Activated CD4-positive, CD25-positive, alpha-beta regulatory T cell treated with anti-CD3 and anti-CD28 coated beads, Interleukin-2, amount 50 U/mL, for 16 hours (primary cell): ENCODE measurements at regions not wholly inside any gene's neighbourhood (a gene's known extent, or its start where the extent isn't known, plus 50 kb on each side); places are given as distances from the start of the nearest gene placed in this dataset.

ENCODE experiments used
- DNase-seq: peaks from one replicate; pipeline ENCODE4 v3.0.0-alpha.2; 2020; ENCODE audit warnings: low read depth, low spot score

DNA sequence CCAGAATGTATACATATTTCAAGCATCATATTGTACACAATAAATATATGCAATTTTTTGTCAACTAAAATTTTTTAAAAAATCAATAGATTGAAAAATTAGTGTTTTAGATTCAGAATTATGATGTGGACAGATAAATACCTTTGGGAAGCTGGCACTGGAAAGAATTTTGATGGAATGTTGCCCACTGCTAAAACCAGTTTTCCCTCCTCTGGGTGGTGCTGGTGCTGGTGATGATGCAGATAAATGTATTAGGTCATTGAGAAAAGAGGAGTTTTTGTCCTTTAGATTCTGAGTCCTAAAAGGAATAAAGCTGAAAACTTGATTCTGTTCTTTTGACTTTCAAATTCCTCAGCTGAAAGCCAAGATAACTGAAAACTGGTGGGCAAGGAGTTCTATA lies 56.0 kb upstream of the SUCLG2 start:
- no peak for DNase-seq

DNA sequence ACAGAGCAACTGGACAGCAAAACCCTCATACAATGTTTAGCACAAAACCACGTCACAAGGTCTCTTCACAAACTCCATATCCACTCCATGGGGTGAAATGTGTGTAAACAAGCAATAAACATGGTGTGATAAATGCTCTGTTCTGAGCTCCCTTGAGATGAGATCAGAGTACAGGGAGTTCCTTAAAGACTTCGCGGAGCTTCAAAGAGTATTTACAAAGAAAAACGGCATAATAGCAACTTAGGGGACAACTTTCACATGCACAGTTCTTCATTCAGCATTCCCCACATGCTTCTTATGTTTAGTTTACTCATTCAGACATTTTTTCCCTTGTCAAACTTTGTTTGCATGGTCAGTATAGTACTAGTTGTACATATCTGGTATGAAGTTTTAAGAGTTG lies 52.5 kb upstream of the SUCLG2 start:
- DNase-seq, result no peak

DNA sequence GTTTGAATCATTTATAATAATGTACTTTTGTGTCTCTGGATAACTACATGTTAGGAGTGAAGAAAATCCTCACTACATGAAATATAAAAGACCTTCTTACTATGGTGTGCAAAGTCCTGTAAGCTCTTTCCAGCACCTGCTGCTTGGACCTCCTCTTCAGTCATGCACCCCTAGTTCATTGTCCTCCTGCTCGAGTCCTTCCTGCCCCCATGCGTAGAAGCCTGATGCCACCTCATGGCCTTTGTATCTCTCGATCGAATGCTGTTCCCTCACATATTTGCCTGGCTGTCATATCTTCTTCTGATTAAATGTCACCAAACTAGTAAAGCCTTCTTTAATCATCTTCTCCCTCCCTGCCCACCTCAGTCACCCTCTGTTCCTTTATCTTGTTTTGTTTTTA lies 49.9 kb upstream of the SUCLG2 start:
- DNase-seq, result no peak
